GM23338 (cell line): ENCODE measurements at regions not wholly inside any gene's neighbourhood (a gene's known extent, or its start where the extent isn't known, plus 50 kb on each side); places are given as distances from the start of the nearest gene placed in this dataset.

Experiments used
- CREB1 ChIP-seq: fragments of 250-450 bp; sonication (Bioruptor Pico); IDR thresholded peaks from 2 replicates; pipeline ENCODE4 v1.5.0; 2020; ENCODE audit warnings: low read depth, mild to moderate bottlenecking, moderate library complexity
- EZH2 ChIP-seq: fragments of 200-600 bp; sonication (generic); IDR thresholded peaks from one replicate; pipeline ENCODE4 v1.8.0; 2017; ENCODE audit warnings: antibody characterized with exemption, mild to moderate bottlenecking, low read depth; ENCODE audit not compliant: unreplicated experiment
- EZH2phosphoT487 ChIP-seq: fragments of 200-600 bp; sonication (generic); IDR thresholded peaks from one replicate; pipeline ENCODE4 v1.8.1; 2018; ENCODE audit warnings: antibody characterized with exemption; ENCODE audit not compliant: unreplicated experiment
- JUNB ChIP-seq: IDR thresholded peaks from one replicate; pipeline ENCODE4 v1.6.1; 2016; ENCODE audit warnings: antibody characterized with exemption; ENCODE audit not compliant: unreplicated experiment
- POLR2AphosphoS5 ChIP-seq: IDR thresholded peaks from 2 replicates; pipeline ENCODE4 v1.6.1; 2016; ENCODE audit warnings: antibody characterized with exemption, low read depth
- STAT1 ChIP-seq: IDR thresholded peaks from one replicate; pipeline ENCODE4 v1.6.1; 2016; ENCODE audit warnings: antibody characterized with exemption; ENCODE audit not compliant: unreplicated experiment
- ZNF331 ChIP-seq: fragments of 250-450 bp; sonication (Bioruptor Pico); IDR thresholded peaks from 2 replicates; pipeline ENCODE4 v1.5.0; 2020; ENCODE audit warnings: low read depth, mild to moderate bottlenecking, moderate library complexity
- TF ChIP-seq, protein P1 (sequence below): IDR thresholded peaks from one replicate; pipeline ENCODE4 v1.6.1; 2018; ENCODE audit warnings: antibody characterized with exemption; ENCODE audit not compliant: unreplicated experiment
- TF ChIP-seq, protein P2 (sequence below), 2 experiments: fragments of 200-600 bp in 1 of 2; sonication (generic) in 1 of 2; conservative IDR thresholded peaks; 2 replicates each; pipeline versions ENCODE4 v1.5.1 to v1.6.1; 2016 to 2017; ENCODE audit warnings: antibody characterized with exemption in 2 of 2, low read depth in 2 of 2, mild to moderate bottlenecking in 2 of 2, moderate library complexity in 1 of 2
- TF ChIP-seq, protein P3 (sequence below): IDR thresholded peaks from 2 replicates; pipeline ENCODE4 v1.6.1; 2016; ENCODE audit warnings: antibody characterized with exemption
- TF ChIP-seq, protein P4 (sequence below): fragments of 250-450 bp; sonication (Bioruptor Pico); IDR thresholded peaks from 2 replicates; pipeline ENCODE4 v1.5.0; 2020; ENCODE audit warnings: mild to moderate bottlenecking, moderate library complexity

DNA sequence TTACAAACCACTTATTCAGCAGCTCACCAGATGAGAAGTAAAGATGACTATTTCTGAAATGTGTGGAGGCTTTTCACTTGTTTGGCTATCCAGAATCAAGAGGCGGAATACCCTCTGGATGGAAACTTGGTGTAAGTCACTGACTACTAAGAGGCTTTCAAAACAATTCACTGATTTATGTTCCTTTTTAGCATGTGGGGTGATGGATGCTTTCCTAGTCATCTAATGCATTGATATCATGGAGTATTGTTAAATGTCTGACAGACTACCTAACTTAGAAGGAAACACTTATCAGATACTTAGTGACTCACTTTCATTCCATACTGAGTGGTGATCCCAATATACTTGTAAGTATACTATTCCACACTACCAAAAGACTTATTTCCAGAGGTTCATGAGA lies 141.4 kb downstream of the PLK2 start:
- no peak for TF ChIP-seq ZNF331 (CRISPR knock-in tag)
- TF ChIP-seq, protein P1, sequence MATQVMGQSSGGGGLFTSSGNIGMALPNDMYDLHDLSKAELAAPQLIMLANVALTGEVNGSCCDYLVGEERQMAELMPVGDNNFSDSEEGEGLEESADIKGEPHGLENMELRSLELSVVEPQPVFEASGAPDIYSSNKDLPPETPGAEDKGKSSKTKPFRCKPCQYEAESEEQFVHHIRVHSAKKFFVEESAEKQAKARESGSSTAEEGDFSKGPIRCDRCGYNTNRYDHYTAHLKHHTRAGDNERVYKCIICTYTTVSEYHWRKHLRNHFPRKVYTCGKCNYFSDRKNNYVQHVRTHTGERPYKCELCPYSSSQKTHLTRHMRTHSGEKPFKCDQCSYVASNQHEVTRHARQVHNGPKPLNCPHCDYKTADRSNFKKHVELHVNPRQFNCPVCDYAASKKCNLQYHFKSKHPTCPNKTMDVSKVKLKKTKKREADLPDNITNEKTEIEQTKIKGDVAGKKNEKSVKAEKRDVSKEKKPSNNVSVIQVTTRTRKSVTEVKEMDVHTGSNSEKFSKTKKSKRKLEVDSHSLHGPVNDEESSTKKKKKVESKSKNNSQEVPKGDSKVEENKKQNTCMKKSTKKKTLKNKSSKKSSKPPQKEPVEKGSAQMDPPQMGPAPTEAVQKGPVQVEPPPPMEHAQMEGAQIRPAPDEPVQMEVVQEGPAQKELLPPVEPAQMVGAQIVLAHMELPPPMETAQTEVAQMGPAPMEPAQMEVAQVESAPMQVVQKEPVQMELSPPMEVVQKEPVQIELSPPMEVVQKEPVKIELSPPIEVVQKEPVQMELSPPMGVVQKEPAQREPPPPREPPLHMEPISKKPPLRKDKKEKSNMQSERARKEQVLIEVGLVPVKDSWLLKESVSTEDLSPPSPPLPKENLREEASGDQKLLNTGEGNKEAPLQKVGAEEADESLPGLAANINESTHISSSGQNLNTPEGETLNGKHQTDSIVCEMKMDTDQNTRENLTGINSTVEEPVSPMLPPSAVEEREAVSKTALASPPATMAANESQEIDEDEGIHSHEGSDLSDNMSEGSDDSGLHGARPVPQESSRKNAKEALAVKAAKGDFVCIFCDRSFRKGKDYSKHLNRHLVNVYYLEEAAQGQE = no peak
- TF ChIP-seq POLR2AphosphoS5 = no peak
- TF ChIP-seq, protein P2, sequence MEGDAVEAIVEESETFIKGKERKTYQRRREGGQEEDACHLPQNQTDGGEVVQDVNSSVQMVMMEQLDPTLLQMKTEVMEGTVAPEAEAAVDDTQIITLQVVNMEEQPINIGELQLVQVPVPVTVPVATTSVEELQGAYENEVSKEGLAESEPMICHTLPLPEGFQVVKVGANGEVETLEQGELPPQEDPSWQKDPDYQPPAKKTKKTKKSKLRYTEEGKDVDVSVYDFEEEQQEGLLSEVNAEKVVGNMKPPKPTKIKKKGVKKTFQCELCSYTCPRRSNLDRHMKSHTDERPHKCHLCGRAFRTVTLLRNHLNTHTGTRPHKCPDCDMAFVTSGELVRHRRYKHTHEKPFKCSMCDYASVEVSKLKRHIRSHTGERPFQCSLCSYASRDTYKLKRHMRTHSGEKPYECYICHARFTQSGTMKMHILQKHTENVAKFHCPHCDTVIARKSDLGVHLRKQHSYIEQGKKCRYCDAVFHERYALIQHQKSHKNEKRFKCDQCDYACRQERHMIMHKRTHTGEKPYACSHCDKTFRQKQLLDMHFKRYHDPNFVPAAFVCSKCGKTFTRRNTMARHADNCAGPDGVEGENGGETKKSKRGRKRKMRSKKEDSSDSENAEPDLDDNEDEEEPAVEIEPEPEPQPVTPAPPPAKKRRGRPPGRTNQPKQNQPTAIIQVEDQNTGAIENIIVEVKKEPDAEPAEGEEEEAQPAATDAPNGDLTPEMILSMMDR (conservative IDR thresholded peaks at IDR 0.05; ENCODE audit: low read depth in 2 of 2) = no peak
- TF ChIP-seq EZH2 = no peak
- TF ChIP-seq CREB1 (CRISPR knock-in tag) = no peak
- TF ChIP-seq, protein P3, sequence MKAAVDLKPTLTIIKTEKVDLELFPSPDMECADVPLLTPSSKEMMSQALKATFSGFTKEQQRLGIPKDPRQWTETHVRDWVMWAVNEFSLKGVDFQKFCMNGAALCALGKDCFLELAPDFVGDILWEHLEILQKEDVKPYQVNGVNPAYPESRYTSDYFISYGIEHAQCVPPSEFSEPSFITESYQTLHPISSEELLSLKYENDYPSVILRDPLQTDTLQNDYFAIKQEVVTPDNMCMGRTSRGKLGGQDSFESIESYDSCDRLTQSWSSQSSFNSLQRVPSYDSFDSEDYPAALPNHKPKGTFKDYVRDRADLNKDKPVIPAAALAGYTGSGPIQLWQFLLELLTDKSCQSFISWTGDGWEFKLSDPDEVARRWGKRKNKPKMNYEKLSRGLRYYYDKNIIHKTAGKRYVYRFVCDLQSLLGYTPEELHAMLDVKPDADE = no peak
- no peak for TF ChIP-seq STAT1
- TF ChIP-seq EZH2phosphoT487 = no peak
- TF ChIP-seq, protein P4, sequence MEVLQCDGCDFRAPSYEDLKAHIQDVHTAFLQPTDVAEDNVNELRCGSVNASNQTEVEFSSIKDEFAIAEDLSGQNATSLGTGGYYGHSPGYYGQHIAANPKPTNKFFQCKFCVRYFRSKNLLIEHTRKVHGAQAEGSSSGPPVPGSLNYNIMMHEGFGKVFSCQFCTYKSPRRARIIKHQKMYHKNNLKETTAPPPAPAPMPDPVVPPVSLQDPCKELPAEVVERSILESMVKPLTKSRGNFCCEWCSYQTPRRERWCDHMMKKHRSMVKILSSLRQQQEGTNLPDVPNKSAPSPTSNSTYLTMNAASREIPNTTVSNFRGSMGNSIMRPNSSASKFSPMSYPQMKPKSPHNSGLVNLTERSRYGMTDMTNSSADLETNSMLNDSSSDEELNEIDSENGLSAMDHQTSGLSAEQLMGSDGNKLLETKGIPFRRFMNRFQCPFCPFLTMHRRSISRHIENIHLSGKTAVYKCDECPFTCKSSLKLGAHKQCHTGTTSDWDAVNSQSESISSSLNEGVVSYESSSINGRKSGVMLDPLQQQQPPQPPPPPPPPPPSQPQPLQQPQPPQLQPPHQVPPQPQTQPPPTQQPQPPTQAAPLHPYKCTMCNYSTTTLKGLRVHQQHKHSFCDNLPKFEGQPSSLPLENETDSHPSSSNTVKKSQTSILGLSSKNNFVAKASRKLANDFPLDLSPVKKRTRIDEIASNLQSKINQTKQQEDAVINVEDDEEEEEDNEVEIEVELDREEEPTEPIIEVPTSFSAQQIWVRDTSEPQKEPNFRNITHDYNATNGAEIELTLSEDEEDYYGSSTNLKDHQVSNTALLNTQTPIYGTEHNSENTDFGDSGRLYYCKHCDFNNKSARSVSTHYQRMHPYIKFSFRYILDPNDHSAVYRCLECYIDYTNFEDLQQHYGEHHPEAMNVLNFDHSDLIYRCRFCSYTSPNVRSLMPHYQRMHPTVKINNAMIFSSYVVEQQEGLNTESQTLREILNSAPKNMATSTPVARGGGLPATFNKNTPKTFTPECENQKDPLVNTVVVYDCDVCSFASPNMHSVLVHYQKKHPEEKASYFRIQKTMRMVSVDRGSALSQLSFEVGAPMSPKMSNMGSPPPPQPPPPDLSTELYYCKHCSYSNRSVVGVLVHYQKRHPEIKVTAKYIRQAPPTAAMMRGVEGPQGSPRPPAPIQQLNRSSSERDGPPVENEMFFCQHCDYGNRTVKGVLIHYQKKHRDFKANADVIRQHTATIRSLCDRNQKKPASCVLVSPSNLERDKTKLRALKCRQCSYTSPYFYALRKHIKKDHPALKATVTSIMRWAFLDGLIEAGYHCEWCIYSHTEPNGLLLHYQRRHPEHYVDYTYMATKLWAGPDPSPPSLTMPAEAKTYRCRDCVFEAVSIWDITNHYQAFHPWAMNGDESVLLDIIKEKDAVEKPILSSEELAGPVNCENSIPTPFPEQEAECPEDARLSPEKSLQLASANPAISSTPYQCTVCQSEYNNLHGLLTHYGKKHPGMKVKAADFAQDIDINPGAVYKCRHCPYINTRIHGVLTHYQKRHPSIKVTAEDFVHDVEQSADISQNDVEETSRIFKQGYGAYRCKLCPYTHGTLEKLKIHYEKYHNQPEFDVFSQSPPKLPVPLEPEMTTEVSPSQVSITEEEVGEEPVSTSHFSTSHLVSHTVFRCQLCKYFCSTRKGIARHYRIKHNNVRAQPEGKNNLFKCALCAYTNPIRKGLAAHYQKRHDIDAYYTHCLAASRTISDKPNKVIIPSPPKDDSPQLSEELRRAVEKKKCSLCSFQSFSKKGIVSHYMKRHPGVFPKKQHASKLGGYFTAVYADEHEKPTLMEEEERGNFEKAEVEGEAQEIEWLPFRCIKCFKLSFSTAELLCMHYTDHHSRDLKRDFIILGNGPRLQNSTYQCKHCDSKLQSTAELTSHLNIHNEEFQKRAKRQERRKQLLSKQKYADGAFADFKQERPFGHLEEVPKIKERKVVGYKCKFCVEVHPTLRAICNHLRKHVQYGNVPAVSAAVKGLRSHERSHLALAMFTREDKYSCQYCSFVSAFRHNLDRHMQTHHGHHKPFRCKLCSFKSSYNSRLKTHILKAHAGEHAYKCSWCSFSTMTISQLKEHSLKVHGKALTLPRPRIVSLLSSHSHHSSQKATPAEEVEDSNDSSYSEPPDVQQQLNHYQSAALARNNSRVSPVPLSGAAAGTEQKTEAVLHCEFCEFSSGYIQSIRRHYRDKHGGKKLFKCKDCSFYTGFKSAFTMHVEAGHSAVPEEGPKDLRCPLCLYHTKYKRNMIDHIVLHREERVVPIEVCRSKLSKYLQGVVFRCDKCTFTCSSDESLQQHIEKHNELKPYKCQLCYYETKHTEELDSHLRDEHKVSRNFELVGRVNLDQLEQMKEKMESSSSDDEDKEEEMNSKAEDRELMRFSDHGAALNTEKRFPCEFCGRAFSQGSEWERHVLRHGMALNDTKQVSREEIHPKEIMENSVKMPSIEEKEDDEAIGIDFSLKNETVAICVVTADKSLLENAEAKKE (CRISPR knock-in tag) = no peak
- TF ChIP-seq JUNB = no peak
